Colonic mucosa (tissue), 4 donors: ENCODE measurements at regions not wholly inside any gene's neighbourhood (a gene's known extent, or its start where the extent isn't known, plus 50 kb on each side); places are given as distances from the start of the nearest gene placed in this dataset.

Experiments used
- DNase-seq: peaks from one replicate; pipeline ENCODE4 v3.0.0-alpha.2; 2020
- H3K27ac ChIP-seq: fragments of 200-600 bp; one replicate; pipeline ENCODE4 v1.8.0; 2021
- H3K27me3 ChIP-seq: fragments of 200-600 bp; one replicate; pipeline ENCODE4 v1.8.0; 2021
- H3K36me3 ChIP-seq: fragments of 200-600 bp; one replicate; pipeline ENCODE4 v1.8.0; 2021
- H3K4me1 ChIP-seq: fragments of 200-600 bp; one replicate; pipeline ENCODE4 v1.8.0; 2021; ENCODE audit warnings: mild to moderate bottlenecking
- H3K4me3 ChIP-seq: fragments of 200-600 bp; one replicate; pipeline ENCODE4 v1.8.0; 2021
- H3K9ac ChIP-seq, 2 donors: one replicate each; pipeline ENCODE4 v1.7.0; 2013; ENCODE audit warnings: control low read depth in 2 of 2, low read depth in 2 of 2, low read length in 2 of 2
- H3K9me3 ChIP-seq: fragments of 200-600 bp; one replicate; pipeline ENCODE4 v1.8.0; 2021
- CTCF ChIP-seq: fragments of 200-600 bp; IDR thresholded peaks from one replicate; pipeline ENCODE4 v1.8.0; 2022; ENCODE audit warnings: antibody characterized with exemption, mild to moderate bottlenecking
- intact Hi-C: fragments of 100-400 bp; cut with DNase I; formaldehyde crosslinking; loops from one replicate; pipeline ENCODE4 v1.14.1; 2022
- donor health status: healthy.
- donor health status: DM: no; HTN: no; CAD: no.
- donor health status: DM: no; HTN: no; CAD: no.

GRCh38 chr7:118350260-118350659 is 125.8 kb downstream of the ANKRD7 start:
- Histone ChIP-seq H3K27ac (no peak overlapping the region), H3K9ac (no peak overlapping the region), H3K4me1 (no peaks in the 10 kb centered on the region), H3K27me3 (no peaks in the 10 kb centered on the region), H3K4me3 (no peak overlapping the region), H3K9me3 (no peaks in the 10 kb centered on the region), H3K36me3 (no peaks in the 10 kb centered on the region)
- intact Hi-C loops = no loop called here
- DNase-seq = no peak
- no peak for TF ChIP-seq CTCF

GRCh38 chr7:118352867-118353453 is 128.5 kb downstream of the ANKRD7 start:
- no peak overlapping the region for H3K4me3 ChIP-seq
- no peaks in the 10 kb centered on the region for H3K27me3 ChIP-seq
- intact Hi-C loops = no loop called here
- no peak overlapping the region for H3K27ac ChIP-seq
- H3K9me3 ChIP-seq = no peaks in the 10 kb centered on the region
- no peak overlapping the region for H3K9ac ChIP-seq
- peak; percentile 23 for TF ChIP-seq CTCF
- no peak for DNase-seq
- no peaks in the 10 kb centered on the region for H3K36me3 ChIP-seq
- no peaks in the 10 kb centered on the region for H3K4me1 ChIP-seq

GRCh38 chr7:118366363-118366762 is 141.9 kb downstream of the ANKRD7 start:
- Histone ChIP-seq H3K36me3 (no peaks in the 10 kb centered on the region), H3K4me1 (no peaks in the 10 kb centered on the region), H3K9ac (no peak overlapping the region), H3K9me3 (no peaks in the 10 kb centered on the region), H3K4me3 (no peak overlapping the region), H3K27me3 (no peaks in the 10 kb centered on the region), H3K27ac (no peak overlapping the region)
- DNase-seq = no peak
- TF ChIP-seq CTCF = no peak
- intact Hi-C loops = no loop called here

- Histone ChIP-seq H3K27me3 (no peaks in the 10 kb centered on the region), H3K27ac (no peak overlapping the region), H3K4me3 (no peak overlapping the region), H3K9ac (no peak overlapping the region), H3K36me3 (no peaks in the 10 kb centered on the region), H3K9me3 (no peaks in the 10 kb centered on the region), H3K4me1 (no peaks in the 10 kb centered on the region)
- intact Hi-C loops = no loop called here
- TF ChIP-seq CTCF = no peak
- no peak for DNase-seq
Measured at GRCh38 chr7:118368958-118369357, 144.5 kb downstream of the ANKRD7 start.

GRCh38 chr7:118369987-118370386 is 145.5 kb downstream of the ANKRD7 start:
- H3K4me1 ChIP-seq = no peaks in the 10 kb centered on the region
- H3K4me3 ChIP-seq = no peak overlapping the region
- H3K27me3 ChIP-seq = no peaks in the 10 kb centered on the region
- TF ChIP-seq CTCF = no peak
- no peak overlapping the region for H3K27ac ChIP-seq
- H3K9ac ChIP-seq = no peak overlapping the region
- no peak for DNase-seq
- no peaks in the 10 kb centered on the region for H3K9me3 ChIP-seq
- intact Hi-C loops = no loop called here
- H3K36me3 ChIP-seq = no peaks in the 10 kb centered on the region
